ENCODE measurements at regions not wholly inside any gene's neighbourhood (a gene's known extent, or its start where the extent isn't known, plus 50 kb on each side); places are given as distances from the start of the nearest gene placed in this dataset.

GRCh38 chr3:86176445-86176784, 814.5 kb downstream of the VGLL3 start:
- H3K27ac Mint-ChIP-seq, result no peak overlapping the region
- Histone ChIP-seq H3K27me3 (replicated peaks in 1 of 2; ENCODE audit: control insufficient read depth in 2 of 2, extremely low read depth in 1 of 2, insufficient read depth in 2 of 2, low read length in 1 of 2) (no peaks in the 10 kb centered on the region), H3K4me1 (ENCODE audit: control insufficient read depth in 1 of 2, extremely low read depth in 1 of 2, insufficient read depth in 2 of 2, low read length in 2 of 2) (no peaks in the 10 kb centered on the region), H3K27ac (ENCODE audit: low read length) (no peak overlapping the region), H3K9me3 (no peaks in the 10 kb centered on the region), H3K4me3 (ENCODE audit: control insufficient read depth in 1 of 2, extremely low read depth in 1 of 2, low read length in 1 of 2) (no peak overlapping the region), H3K36me3 (ENCODE audit: control insufficient read depth in 2 of 2, extremely low read depth in 1 of 2, insufficient read depth in 1 of 2, low read length in 1 of 2) (no peaks in the 10 kb centered on the region)
- no peaks in the 10 kb centered on the region for H3K27me3 Mint-ChIP-seq
- H3K4me1 Mint-ChIP-seq, result no peaks in the 10 kb centered on the region
- H3K9me3 Mint-ChIP-seq, result peaks cover 9 to 17% (median 15%) of the 10 kb centered on the region in 3 donors
- ChIA-PET CTCF (no interaction called here), POLR2A (no interaction called here)
- ATAC-seq (replicated peaks in 1 of 4) (no peak), DNase-seq (no peak)
- H3K4me3 Mint-ChIP-seq, result no peak overlapping the region
- H3K36me3 Mint-ChIP-seq, result no peaks in the 10 kb centered on the region
- WGBS (ENCODE audit: insufficient coverage), result 95% methylated on average over 2 of the region's 3 CpGs

- Mint-ChIP-seq H3K9me3 (peaks cover 9 to 17% (median 15%) of the 10 kb centered on the region in 3 donors), H3K4me1 (no peaks in the 10 kb centered on the region), H3K4me3 (no peak overlapping the region), H3K27ac (no peak overlapping the region), H3K27me3 (no peaks in the 10 kb centered on the region), H3K36me3 (no peaks in the 10 kb centered on the region)
- Histone ChIP-seq H3K36me3 (ENCODE audit: control insufficient read depth in 2 of 2, extremely low read depth in 1 of 2, insufficient read depth in 1 of 2, low read length in 1 of 2) (no peaks in the 10 kb centered on the region), H3K4me3 (ENCODE audit: control insufficient read depth in 1 of 2, extremely low read depth in 1 of 2, low read length in 1 of 2) (no peak overlapping the region), H3K27me3 (replicated peaks in 1 of 2; ENCODE audit: control insufficient read depth in 2 of 2, extremely low read depth in 1 of 2, insufficient read depth in 2 of 2, low read length in 1 of 2) (no peaks in the 10 kb centered on the region), H3K4me1 (ENCODE audit: control insufficient read depth in 1 of 2, extremely low read depth in 1 of 2, insufficient read depth in 2 of 2, low read length in 2 of 2) (no peaks in the 10 kb centered on the region), H3K9me3 (no peaks in the 10 kb centered on the region), H3K27ac (ENCODE audit: low read length) (no peak overlapping the region)
- DNase-seq (no peak), ATAC-seq (replicated peaks in 1 of 4) (no peak)
- ChIA-PET CTCF (no interaction called here), POLR2A (no interaction called here)
- WGBS (ENCODE audit: insufficient coverage), result 94% methylated on average over 3 of the region's 7 CpGs
These were observed 815.1 kb downstream of the VGLL3 start for GRCh38 chr3:86175593-86176444.

DNA sequence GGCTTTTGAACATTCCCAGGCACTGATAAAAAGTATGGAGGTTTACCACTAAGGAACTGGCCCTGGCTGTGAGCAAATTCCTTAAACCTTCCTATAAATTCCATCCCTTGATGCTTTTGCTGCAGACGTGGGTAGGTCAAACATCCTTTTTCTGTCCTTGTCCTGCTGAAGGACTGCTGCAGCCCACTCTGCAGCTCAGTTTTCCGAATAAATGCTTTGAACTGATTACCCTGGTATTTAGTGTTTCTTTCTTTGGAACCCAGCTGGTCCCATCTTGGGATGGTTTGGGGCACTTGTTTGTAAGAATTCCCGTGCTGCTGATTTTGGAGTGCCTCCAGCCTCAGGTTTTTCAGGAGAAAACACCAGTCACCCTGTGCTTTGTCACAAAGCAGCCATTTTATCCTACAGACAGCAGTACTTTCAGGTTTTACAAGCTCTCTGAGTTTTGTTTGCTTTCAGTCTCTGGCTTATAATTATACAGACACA, 815.9 kb downstream of the VGLL3 start:
- H3K27ac ChIP-seq (ENCODE audit: low read length), result no peak overlapping the region
- H3K4me1 Mint-ChIP-seq, result no peaks in the 10 kb centered on the region
- no peak overlapping the region for H3K4me3 Mint-ChIP-seq
- no peak overlapping the region for H3K4me3 ChIP-seq (ENCODE audit: control insufficient read depth in 1 of 2, extremely low read depth in 1 of 2, low read length in 1 of 2)
- peaks cover 9 to 17% (median 15%) of the 10 kb centered on the region in 3 donors for H3K9me3 Mint-ChIP-seq
- DNase-seq (no peak), ATAC-seq (replicated peaks in 1 of 4) (no peak)
- ChIA-PET CTCF (no interaction called here), POLR2A (no interaction called here)
- no peaks in the 10 kb centered on the region for H3K27me3 ChIP-seq (replicated peaks in 1 of 2; ENCODE audit: control insufficient read depth in 2 of 2, extremely low read depth in 1 of 2, insufficient read depth in 2 of 2, low read length in 1 of 2)
- WGBS (ENCODE audit: insufficient coverage), result 70% methylated on average over 2 of the region's 3 CpGs
- no peaks in the 10 kb centered on the region for H3K36me3 ChIP-seq (ENCODE audit: control insufficient read depth in 2 of 2, extremely low read depth in 1 of 2, insufficient read depth in 1 of 2, low read length in 1 of 2)
- no peaks in the 10 kb centered on the region for H3K36me3 Mint-ChIP-seq
- no peaks in the 10 kb centered on the region for H3K4me1 ChIP-seq (ENCODE audit: control insufficient read depth in 1 of 2, extremely low read depth in 1 of 2, insufficient read depth in 2 of 2, low read length in 2 of 2)
- no peaks in the 10 kb centered on the region for H3K9me3 ChIP-seq
- H3K27ac Mint-ChIP-seq, result no peak overlapping the region
- no peaks in the 10 kb centered on the region for H3K27me3 Mint-ChIP-seq

DNA sequence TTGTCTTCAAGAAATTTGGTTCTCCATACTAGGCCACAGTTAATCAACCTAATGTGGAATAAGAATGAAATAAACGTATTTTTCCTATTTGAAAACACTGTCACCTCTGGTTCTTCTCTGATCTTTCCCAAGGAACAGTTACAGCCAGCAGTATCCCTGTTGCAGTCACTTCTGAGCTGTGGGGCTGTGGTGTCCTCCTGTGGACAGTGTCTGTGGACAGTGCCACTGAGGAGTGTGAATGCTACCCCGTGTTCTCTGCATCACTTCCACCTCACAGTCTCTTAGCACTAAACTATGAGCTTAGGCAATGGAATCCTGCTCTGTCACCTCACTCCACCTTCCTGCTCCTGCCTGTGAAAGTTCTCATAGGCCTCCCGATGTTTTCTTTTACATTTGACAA, 817.5 kb downstream of the VGLL3 start:
- Histone ChIP-seq H3K27ac (ENCODE audit: low read length) (no peak overlapping the region), H3K36me3 (ENCODE audit: control insufficient read depth in 2 of 2, extremely low read depth in 1 of 2, insufficient read depth in 1 of 2, low read length in 1 of 2) (no peaks in the 10 kb centered on the region), H3K27me3 (replicated peaks in 1 of 2; ENCODE audit: control insufficient read depth in 2 of 2, extremely low read depth in 1 of 2, insufficient read depth in 2 of 2, low read length in 1 of 2) (no peaks in the 10 kb centered on the region), H3K9me3 (no peaks in the 10 kb centered on the region), H3K4me3 (ENCODE audit: control insufficient read depth in 1 of 2, extremely low read depth in 1 of 2, low read length in 1 of 2) (no peak overlapping the region), H3K4me1 (ENCODE audit: control insufficient read depth in 1 of 2, extremely low read depth in 1 of 2, insufficient read depth in 2 of 2, low read length in 2 of 2) (no peaks in the 10 kb centered on the region)
- H3K36me3 Mint-ChIP-seq, result no peaks in the 10 kb centered on the region
- DNase-seq, result no peak
- no CpG with 5 or more reads among the region's 3 CpGs for WGBS (ENCODE audit: insufficient coverage)
- no peaks in the 10 kb centered on the region for H3K4me1 Mint-ChIP-seq
- ChIA-PET CTCF (no interaction called here), POLR2A (no interaction called here)
- no peak overlapping the region for H3K27ac Mint-ChIP-seq
- H3K9me3 Mint-ChIP-seq, result peaks cover 13 to 20% (median 17%) of the 10 kb centered on the region in 3 donors
- H3K27me3 Mint-ChIP-seq, result no peaks in the 10 kb centered on the region
- H3K4me3 Mint-ChIP-seq, result no peak overlapping the region
- no peak for ATAC-seq (replicated peaks in 1 of 4)

DNA sequence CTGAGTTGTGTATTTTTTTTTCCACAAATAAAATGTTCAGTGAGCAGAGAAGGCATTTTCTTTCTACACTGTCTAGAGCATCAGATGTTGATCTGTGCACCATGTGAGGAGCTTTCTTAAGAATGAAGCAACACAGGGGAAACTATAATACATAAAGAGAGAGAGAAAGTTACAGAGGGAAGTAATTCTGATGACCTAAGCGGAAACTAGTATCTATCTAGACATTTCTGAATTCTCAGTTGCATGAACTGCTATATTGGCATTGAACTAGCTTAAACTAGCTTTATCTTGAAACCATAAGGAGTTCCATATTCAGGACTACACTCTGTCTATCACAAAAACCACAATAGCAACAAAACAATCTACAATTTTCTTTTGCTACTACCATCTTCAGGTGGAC, 822.4 kb downstream of the VGLL3 start:
- H3K4me3 ChIP-seq (ENCODE audit: control insufficient read depth in 1 of 2, extremely low read depth in 1 of 2, low read length in 1 of 2), result no peak overlapping the region
- H3K4me3 Mint-ChIP-seq, result no peak overlapping the region
- no peaks in the 10 kb centered on the region for H3K9me3 ChIP-seq
- no peak for ATAC-seq (replicated peaks in 1 of 4)
- H3K27me3 Mint-ChIP-seq, result no peaks in the 10 kb centered on the region
- no CpG with 5 or more reads among the region's 1 CpG for WGBS (ENCODE audit: insufficient coverage)
- H3K9me3 Mint-ChIP-seq, result peaks cover 6 to 16% (median 7%) of the 10 kb centered on the region in 3 donors
- no peaks in the 10 kb centered on the region for H3K36me3 Mint-ChIP-seq
- no peak for DNase-seq
- no peaks in the 10 kb centered on the region for H3K27me3 ChIP-seq (replicated peaks in 1 of 2; ENCODE audit: control insufficient read depth in 2 of 2, extremely low read depth in 1 of 2, insufficient read depth in 2 of 2, low read length in 1 of 2)
- no peak overlapping the region for H3K27ac Mint-ChIP-seq
- H3K4me1 ChIP-seq (ENCODE audit: control insufficient read depth in 1 of 2, extremely low read depth in 1 of 2, insufficient read depth in 2 of 2, low read length in 2 of 2), result no peaks in the 10 kb centered on the region
- no peak overlapping the region for H3K27ac ChIP-seq (ENCODE audit: low read length)
- CTCF ChIA-PET, result no interaction called here
- no peaks in the 10 kb centered on the region for H3K36me3 ChIP-seq (ENCODE audit: control insufficient read depth in 2 of 2, extremely low read depth in 1 of 2, insufficient read depth in 1 of 2, low read length in 1 of 2)
- POLR2A ChIA-PET, result interaction anchor here in 1 of 2 donors (0.7 kb wide), 1 partner anchor 94 kb away, joined by 3 read pairs; no protein-coding TSS in a partner anchor
- H3K4me1 Mint-ChIP-seq, result no peaks in the 10 kb centered on the region

GRCh38 chr3:86162521-86162920, 828.4 kb downstream of the VGLL3 start:
- Histone ChIP-seq H3K36me3 (ENCODE audit: control insufficient read depth in 2 of 2, extremely low read depth in 1 of 2, insufficient read depth in 1 of 2, low read length in 1 of 2) (no peaks in the 10 kb centered on the region), H3K4me1 (ENCODE audit: control insufficient read depth in 1 of 2, extremely low read depth in 1 of 2, insufficient read depth in 2 of 2, low read length in 2 of 2) (no peaks in the 10 kb centered on the region), H3K9me3 (no peaks in the 10 kb centered on the region), H3K4me3 (ENCODE audit: control insufficient read depth in 1 of 2, extremely low read depth in 1 of 2, low read length in 1 of 2) (no peak overlapping the region), H3K27me3 (replicated peaks in 1 of 2; ENCODE audit: control insufficient read depth in 2 of 2, extremely low read depth in 1 of 2, insufficient read depth in 2 of 2, low read length in 1 of 2) (no peaks in the 10 kb centered on the region), H3K27ac (ENCODE audit: low read length) (no peak overlapping the region)
- no peak overlapping the region for H3K4me3 Mint-ChIP-seq
- H3K27me3 Mint-ChIP-seq, result no peaks in the 10 kb centered on the region
- ATAC-seq (replicated peaks in 1 of 4) (no peak), DNase-seq (no peak)
- H3K4me1 Mint-ChIP-seq, result no peaks in the 10 kb centered on the region
- H3K9me3 Mint-ChIP-seq, result peaks cover 7 to 23% (median 8%) of the 10 kb centered on the region in 3 donors
- POLR2A ChIA-PET, result no interaction called here
- CTCF ChIA-PET, result no interaction called here
- no peaks in the 10 kb centered on the region for H3K36me3 Mint-ChIP-seq
- no CpG with 5 or more reads among the region's 1 CpG for WGBS (ENCODE audit: insufficient coverage)
- no peak overlapping the region for H3K27ac Mint-ChIP-seq

All from T-cell (primary cell).